ENCODE measurements at regions not wholly inside any gene's neighbourhood (a gene's known extent, or its start where the extent isn't known, plus 50 kb on each side); places are given as distances from the start of the nearest gene placed in this dataset.

GRCh38 chr1:222372221-222372620 lies 175.7 kb downstream of the HHIPL2 start:
- no peak for DNase-seq (ENCODE audit: extremely low read depth, low read depth)

GRCh38 chr1:222370913-222371675 lies 176.8 kb downstream of the HHIPL2 start:
- peak; percentile 22 for DNase-seq (ENCODE audit: extremely low read depth, low read depth)
- no peak for TF ChIP-seq CTCF (IDR thresholded peaks at IDR 0.05; ENCODE audit: low read depth, low read length, missing control alignments)
- H3K4me3 ChIP-seq (replicated peaks; ENCODE audit: low read depth, low read length) = no peak overlapping the region

More at GRCh38 chr1:222372221-222372620, 175.7 kb downstream of the HHIPL2 start:
- no peak overlapping the region for H3K4me3 ChIP-seq (replicated peaks; ENCODE audit: low read depth, low read length)
- no peak for TF ChIP-seq CTCF (IDR thresholded peaks at IDR 0.05; ENCODE audit: low read depth, low read length, missing control alignments)

GRCh38 chr1:222370081-222370912 lies 177.6 kb downstream of the HHIPL2 start:
- no peak for DNase-seq (ENCODE audit: extremely low read depth, low read depth)
- H3K4me3 ChIP-seq (replicated peaks; ENCODE audit: low read depth, low read length) = no peak overlapping the region
- TF ChIP-seq CTCF (IDR thresholded peaks at IDR 0.05; ENCODE audit: low read depth, low read length, missing control alignments) = no peak

- H3K4me3 ChIP-seq (replicated peaks; ENCODE audit: low read depth, low read length) = no peak overlapping the region
- DNase-seq (ENCODE audit: extremely low read depth, low read depth) = no peak
- TF ChIP-seq CTCF (IDR thresholded peaks at IDR 0.05; ENCODE audit: low read depth, low read length, missing control alignments) = no peak
Measured at GRCh38 chr1:222369148-222369547, 178.8 kb downstream of the HHIPL2 start.

- H3K4me3 ChIP-seq (replicated peaks; ENCODE audit: low read depth, low read length) = no peak overlapping the region
- DNase-seq (ENCODE audit: extremely low read depth, low read depth) = no peak
- no peak for TF ChIP-seq CTCF (IDR thresholded peaks at IDR 0.05; ENCODE audit: low read depth, low read length, missing control alignments)
Measured at GRCh38 chr1:222358100-222358499, 189.8 kb downstream of the HHIPL2 start.

- TF ChIP-seq CTCF (IDR thresholded peaks at IDR 0.05; ENCODE audit: low read depth, low read length, missing control alignments) = no peak
Measured at GRCh38 chr1:222357252-222357651, 190.7 kb downstream of the HHIPL2 start.

More at GRCh38 chr1:222357252-222357651, 190.7 kb downstream of the HHIPL2 start:
- no peak for DNase-seq (ENCODE audit: extremely low read depth, low read depth)
- no peak overlapping the region for H3K4me3 ChIP-seq (replicated peaks; ENCODE audit: low read depth, low read length)

Data from HFF-Myc (cell line).